Neural cell (in vitro differentiated cells): ENCODE measurements at regions not wholly inside any gene's neighbourhood (a gene's known extent, or its start where the extent isn't known, plus 50 kb on each side); places are given as distances from the start of the nearest gene placed in this dataset.

Experiments used
- H2AFZ ChIP-seq: fragments of 200-600, 300-800 bp; sonication (generic), shearing (Covaris generic); 2 replicates; pipeline ENCODE4 v1.6.0; 2014; ENCODE audit warnings: low read depth, mild to moderate bottlenecking, antibody characterized with exemption, low read length, moderate library complexity
- H3F3A ChIP-seq: fragments of 200-600 bp; shearing (Covaris generic); 2 replicates; pipeline ENCODE4 v1.6.1; 2016; ENCODE audit warnings: mild to moderate bottlenecking, moderate library complexity, mixed read lengths, antibody characterized with exemption, low read length; ENCODE audit not compliant: insufficient read depth, poor library complexity, severe bottlenecking
- H3K27ac ChIP-seq: fragments of 200-600, 300-800 bp; sonication (generic), shearing (Covaris generic); 2 replicates; pipeline ENCODE4 v1.5.1; 2014; ENCODE audit warnings: mild to moderate bottlenecking, low read length, moderate library complexity
- H3K27me3 ChIP-seq: fragments of 300-800, 200-600 bp; sonication (generic), shearing (Covaris generic); 2 replicates; pipeline ENCODE4 v1.6.0; 2014; ENCODE audit warnings: mild to moderate bottlenecking, low read depth, low read length, moderate library complexity; ENCODE audit not compliant: insufficient read depth
- H3K36me3 ChIP-seq: fragments of 300-800, 200-600 bp; sonication (generic), shearing (Covaris generic); 2 replicates; pipeline ENCODE4 v1.5.1; 2014; ENCODE audit warnings: mild to moderate bottlenecking, antibody characterized with exemption, low read length, moderate library complexity; ENCODE audit not compliant: insufficient read depth
- H3K4me2 ChIP-seq: fragments of 300-800, 200-600 bp; sonication (generic), shearing (Covaris generic); 2 replicates; pipeline ENCODE4 v1.6.0; 2014; ENCODE audit warnings: mild to moderate bottlenecking, low read length
- H3K4me3 ChIP-seq: fragments of 300-800, 200-600 bp; sonication (generic), shearing (Covaris generic); 2 replicates; pipeline ENCODE4 v1.5.1; 2014; ENCODE audit warnings: mild to moderate bottlenecking, low read length, moderate library complexity
- H3K79me2 ChIP-seq: fragments of 200-600 bp; shearing (Covaris generic); replicated peaks from 2 replicates; pipeline ENCODE4 v1.6.0; 2014; ENCODE audit warnings: mild to moderate bottlenecking, low read length, moderate library complexity; ENCODE audit not compliant: insufficient read depth
- H3K9ac ChIP-seq: fragments of 300-800, 200-600 bp; sonication (generic), shearing (Covaris generic); 2 replicates; pipeline ENCODE4 v1.6.1; 2016; ENCODE audit warnings: mild to moderate bottlenecking, low read length, mixed read lengths
- H3K9me2 ChIP-seq: fragments of 200-600 bp; shearing (Covaris generic); 2 replicates; pipeline ENCODE4 v1.6.1; 2016; ENCODE audit warnings: mild to moderate bottlenecking, low read length, mixed read lengths; ENCODE audit not compliant: insufficient read depth
- H3K9me3 ChIP-seq: fragments of 200-600, 300-800 bp; sonication (generic), shearing (Covaris generic); 2 replicates; pipeline ENCODE4 v1.6.1; 2016; ENCODE audit warnings: mild to moderate bottlenecking, mixed run types, low read length, moderate library complexity, mixed read lengths
- H4K20me1 ChIP-seq: fragments of 200-600 bp; shearing (Covaris generic); 2 replicates; pipeline ENCODE4 v1.6.1; 2016; ENCODE audit warnings: mild to moderate bottlenecking, mixed run types; ENCODE audit not compliant: insufficient read depth
- CTCF ChIP-seq: fragments of 450-650 bp; IDR thresholded peaks from 2 replicates; pipeline ENCODE4 v1.5.1; 2014; ENCODE audit warnings: antibody characterized with exemption, mild to moderate bottlenecking, moderate library complexity; ENCODE audit not compliant: poor library complexity, severe bottlenecking
- EP300 ChIP-seq: fragments of 450-650 bp; conservative IDR thresholded peaks from 2 replicates; pipeline ENCODE4 v1.6.1; 2014; ENCODE audit warnings: antibody characterized with exemption, mild to moderate bottlenecking, moderate library complexity; ENCODE audit not compliant: poor library complexity, severe bottlenecking
- EZH2 ChIP-seq: fragments of 200-600, 300-800 bp; shearing (Covaris generic), sonication (generic); IDR thresholded peaks from 2 replicates; pipeline ENCODE4 v1.6.1; 2014; ENCODE audit warnings: antibody characterized with exemption, low read length, borderline replicate concordance, mild to moderate bottlenecking; ENCODE audit not compliant: insufficient read depth, poor library complexity, severe bottlenecking
- POLR2AphosphoS5 ChIP-seq: IDR thresholded peaks from 2 replicates; pipeline ENCODE4 v1.6.1; 2012
- RAD21 ChIP-seq: fragments of 450-650 bp; conservative IDR thresholded peaks from 2 replicates; pipeline ENCODE4 v1.6.1; 2014; ENCODE audit warnings: antibody characterized with exemption, mild to moderate bottlenecking, moderate library complexity
- REST ChIP-seq: IDR thresholded peaks from 2 replicates; pipeline ENCODE4 v1.6.1; 2012; ENCODE audit warnings: borderline replicate concordance
- SMC3 ChIP-seq: fragments of 450-650 bp; conservative IDR thresholded peaks from 2 replicates; pipeline ENCODE4 v1.6.1; 2014; ENCODE audit warnings: antibody characterized with exemption, mild to moderate bottlenecking, moderate library complexity; ENCODE audit not compliant: poor library complexity
- TAF1 ChIP-seq: IDR thresholded peaks from 2 replicates; pipeline ENCODE4 v1.6.1; 2012; ENCODE audit warnings: low read depth

- no peaks in the 10 kb centered on the region for H4K20me1 ChIP-seq
- H2AFZ ChIP-seq = no peak overlapping the region
- H3K4me3 ChIP-seq = no peak overlapping the region
- H3K9me2 ChIP-seq = no peaks in the 10 kb centered on the region
- peaks cover 3% of the 10 kb centered on the region for H3K9me3 ChIP-seq
- TF ChIP-seq REST (no peak), RAD21 (no peak)
- no peaks in the 10 kb centered on the region for H3K27me3 ChIP-seq
- H3K4me2 ChIP-seq = no peak overlapping the region
- no peak overlapping the region for H3K9ac ChIP-seq
- H3F3A ChIP-seq = no peaks in the 10 kb centered on the region
- no peaks in the 10 kb centered on the region for H3K36me3 ChIP-seq
- H3K27ac ChIP-seq = no peak overlapping the region
- H3K79me2 ChIP-seq = no peaks in the 10 kb centered on the region
Observed at GRCh38 chr5:107123014-107123413, 547.7 kb downstream of the EFNA5 start.

GRCh38 chr5:107121793-107122519 lies 548.8 kb downstream of the EFNA5 start:
- Histone ChIP-seq H4K20me1 (no peaks in the 10 kb centered on the region), H3K9me2 (no peaks in the 10 kb centered on the region), H3K79me2 (no peaks in the 10 kb centered on the region), H2AFZ (no peak overlapping the region), H3K27ac (no peak overlapping the region), H3K4me3 (no peak overlapping the region), H3K9ac (no peak overlapping the region), H3K4me2 (no peak overlapping the region), H3F3A (no peaks in the 10 kb centered on the region), H3K9me3 (peaks cover 3% of the 10 kb centered on the region), H3K27me3 (no peaks in the 10 kb centered on the region), H3K36me3 (no peaks in the 10 kb centered on the region)
- TF ChIP-seq EP300 (no peak), EZH2 (no peak)

- Histone ChIP-seq H3K9me2 (no peaks in the 10 kb centered on the region), H2AFZ (no peak overlapping the region), H3F3A (no peaks in the 10 kb centered on the region), H3K27ac (no peak overlapping the region), H3K4me3 (no peak overlapping the region), H3K79me2 (no peaks in the 10 kb centered on the region), H3K36me3 (no peaks in the 10 kb centered on the region), H3K4me2 (no peak overlapping the region), H3K27me3 (no peaks in the 10 kb centered on the region), H4K20me1 (no peaks in the 10 kb centered on the region), H3K9me3 (peaks cover 3% of the 10 kb centered on the region), H3K9ac (no peak overlapping the region)
- TF ChIP-seq CTCF (no peak), RAD21 (no peak), POLR2AphosphoS5 (no peak), SMC3 (no peak), REST (no peak), TAF1 (no peak), EZH2 (no peak)
Observed at GRCh38 chr5:107119656-107120055, 551.1 kb downstream of the EFNA5 start.
